ENCODE measurements at regions not wholly inside any gene's neighbourhood (a gene's known extent, or its start where the extent isn't known, plus 50 kb on each side); places are given as distances from the start of the nearest gene placed in this dataset.

GRCh38 chr1:96565546-96565945 lies 156.0 kb upstream of the PTBP2 start:
- peak; percentile 41 for DNase-seq (ENCODE audit: low read depth)
- no peak for TF ChIP-seq CTCF (IDR thresholded peaks at IDR 0.05; ENCODE audit: low read length, missing control alignments)

GRCh38 chr1:96568639-96569038 lies 152.9 kb upstream of the PTBP2 start:
- DNase-seq (ENCODE audit: low read depth), result no peak
- no peak for TF ChIP-seq CTCF (IDR thresholded peaks at IDR 0.05; ENCODE audit: low read length, missing control alignments)
- no peak overlapping the region for H3K4me3 ChIP-seq (replicated peaks; ENCODE audit: low read depth, low read length)

More at GRCh38 chr1:96565546-96565945, 156.0 kb upstream of the PTBP2 start:
- no peak overlapping the region for H3K4me3 ChIP-seq (replicated peaks; ENCODE audit: low read depth, low read length)

GRCh38 chr1:96569288-96569687 lies 152.3 kb upstream of the PTBP2 start:
- no peak for TF ChIP-seq CTCF (IDR thresholded peaks at IDR 0.05; ENCODE audit: low read length, missing control alignments)
- H3K4me3 ChIP-seq (replicated peaks; ENCODE audit: low read depth, low read length), result no peak overlapping the region
- no peak for DNase-seq (ENCODE audit: low read depth)

- no peak overlapping the region for H3K4me3 ChIP-seq (replicated peaks; ENCODE audit: low read depth, low read length)
- no peak for TF ChIP-seq CTCF (IDR thresholded peaks at IDR 0.05; ENCODE audit: low read length, missing control alignments)
- peak; percentile 20 for DNase-seq (ENCODE audit: low read depth)
These were observed 141.9 kb upstream of the PTBP2 start for GRCh38 chr1:96579636-96580035.

- no peak overlapping the region for H3K4me3 ChIP-seq (replicated peaks; ENCODE audit: low read depth, low read length)
- TF ChIP-seq CTCF (IDR thresholded peaks at IDR 0.05; ENCODE audit: low read length, missing control alignments), result no peak
- no peak for DNase-seq (ENCODE audit: low read depth)
These were observed 140.7 kb upstream of the PTBP2 start for GRCh38 chr1:96580920-96581319.

- no peak overlapping the region for H3K4me3 ChIP-seq (replicated peaks; ENCODE audit: low read depth, low read length)
- TF ChIP-seq CTCF (IDR thresholded peaks at IDR 0.05; ENCODE audit: low read length, missing control alignments), result no peak
- DNase-seq (ENCODE audit: low read depth), result no peak
These were observed 139.8 kb upstream of the PTBP2 start for GRCh38 chr1:96581772-96582171.

GRCh38 chr1:96583903-96584302 lies 137.7 kb upstream of the PTBP2 start:
- no peak for DNase-seq (ENCODE audit: low read depth)
- H3K4me3 ChIP-seq (replicated peaks; ENCODE audit: low read depth, low read length), result no peak overlapping the region
- TF ChIP-seq CTCF (IDR thresholded peaks at IDR 0.05; ENCODE audit: low read length, missing control alignments), result no peak
